RKO (cell line): ENCODE measurements at regions not wholly inside any gene's neighbourhood (a gene's known extent, or its start where the extent isn't known, plus 50 kb on each side); places are given as distances from the start of the nearest gene placed in this dataset.
"Not testable (repeated sequence)": the region's sequence is repeated elsewhere in the genome, so short reads cannot be mapped to it uniquely, and the experiment has no call there.

Experiments
- DNase-seq: peaks from one replicate; pipeline ENCODE4 v3.0.0-alpha.2; 2016; ENCODE audit warnings: low spot score

DNA sequence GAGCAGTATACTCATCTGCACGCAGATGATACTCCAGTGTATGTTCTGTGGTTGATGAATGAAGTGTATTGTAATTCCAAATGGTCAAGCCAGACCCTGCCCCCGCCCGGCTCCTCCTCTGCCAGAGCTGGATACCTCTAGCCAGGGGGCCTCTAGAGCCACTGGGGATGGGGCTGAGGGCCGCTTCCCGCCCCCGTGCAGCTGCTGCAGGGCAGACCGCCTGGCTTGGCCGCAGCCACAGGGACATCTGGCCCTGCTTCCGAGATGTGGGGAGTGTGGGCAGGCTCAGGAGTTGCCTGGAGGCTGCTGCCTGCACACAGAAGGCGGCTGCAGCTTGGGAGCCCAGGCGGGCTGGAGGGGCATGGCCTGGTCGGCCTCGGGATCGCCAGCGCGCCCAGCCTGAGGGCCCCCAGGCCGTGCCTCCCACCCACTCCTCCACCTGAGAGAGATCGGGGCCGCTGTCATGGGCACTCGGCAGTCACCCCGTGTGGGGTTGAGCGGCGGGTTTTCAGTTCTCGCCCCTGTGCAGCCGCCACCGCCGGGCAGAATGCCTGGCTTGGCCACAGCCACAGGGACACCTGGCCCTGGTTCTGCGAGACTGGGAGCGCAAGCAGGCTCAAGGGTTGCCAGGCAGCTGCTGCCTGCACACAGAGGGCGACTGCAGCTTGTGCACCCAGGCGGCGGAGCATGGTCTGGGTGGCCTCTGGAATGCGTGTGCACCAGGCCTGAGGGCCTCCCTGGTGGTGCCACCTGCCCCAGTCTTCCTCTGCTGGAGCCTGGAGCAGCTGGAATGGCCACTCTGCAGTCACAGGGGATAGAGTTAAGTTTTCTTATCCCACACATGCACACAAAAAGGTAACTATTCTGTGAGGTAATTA lies 1643.7 kb downstream of the SPATA31A7 start:
- not testable (repeated sequence) for DNase-seq

GRCh38 chr9:62837254-62837911 lies 1647.5 kb downstream of the SPATA31A7 start:
- DNase-seq: not testable (repeated sequence)

- not testable (repeated sequence) for DNase-seq
Observed at GRCh38 chr9:62838024-62838718, 1648.3 kb downstream of the SPATA31A7 start.

DNA sequence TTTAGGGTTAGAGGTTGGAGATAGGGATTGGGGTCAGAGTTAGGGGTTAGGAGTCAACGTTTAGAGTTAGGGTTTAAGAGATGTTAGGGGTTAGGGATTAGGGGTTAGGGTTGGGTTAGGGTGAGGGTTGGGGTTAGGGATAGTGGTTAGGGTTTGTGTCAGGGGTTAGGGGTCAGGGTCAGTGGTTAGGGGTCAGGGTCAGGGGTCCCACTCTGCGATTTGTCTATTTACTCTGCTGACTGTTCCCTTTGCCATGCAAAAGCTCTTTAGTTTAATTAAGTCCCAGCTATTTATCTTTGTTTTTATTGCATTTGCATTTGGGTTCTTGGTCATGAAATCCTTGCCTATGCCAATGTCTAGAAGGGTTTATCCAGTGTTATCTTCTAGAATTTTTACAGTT lies 1649.3 kb downstream of the SPATA31A7 start:
- DNase-seq: not testable (repeated sequence)

GRCh38 chr9:62843145-62843544 lies 1653.3 kb downstream of the SPATA31A7 start:
- DNase-seq: not testable (repeated sequence)

GRCh38 chr9:62843706-62844290 lies 1654.0 kb downstream of the SPATA31A7 start:
- not testable (repeated sequence) for DNase-seq

DNA sequence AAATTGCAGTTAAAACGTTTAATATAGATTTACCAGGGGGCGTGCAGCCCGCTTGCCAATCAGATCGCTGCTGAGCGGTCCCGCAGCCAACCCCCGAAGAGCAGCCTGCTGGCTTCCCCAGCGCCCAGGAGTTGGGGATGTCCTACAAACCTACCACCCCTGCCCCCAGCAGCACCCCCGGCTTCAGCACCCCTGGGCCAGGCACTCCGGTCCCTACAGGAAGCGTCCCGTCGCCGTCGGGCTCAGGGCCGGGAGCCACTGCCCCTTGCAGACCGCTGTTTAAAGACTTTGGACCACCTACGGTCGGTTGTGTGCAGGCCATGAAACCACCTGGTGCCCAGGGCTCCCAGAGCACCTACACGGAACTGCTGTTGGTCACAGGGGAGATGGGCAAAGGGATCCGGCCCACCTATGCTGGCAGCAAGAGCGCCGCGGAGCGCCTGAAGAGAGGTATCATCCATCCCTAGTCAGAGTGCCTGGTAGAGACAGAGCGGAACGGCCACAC lies 1654.9 kb downstream of the SPATA31A7 start:
- not testable (repeated sequence) for DNase-seq

GRCh38 chr9:62848258-62848657 lies 1658.4 kb downstream of the SPATA31A7 start:
- not testable (repeated sequence) for DNase-seq

DNA sequence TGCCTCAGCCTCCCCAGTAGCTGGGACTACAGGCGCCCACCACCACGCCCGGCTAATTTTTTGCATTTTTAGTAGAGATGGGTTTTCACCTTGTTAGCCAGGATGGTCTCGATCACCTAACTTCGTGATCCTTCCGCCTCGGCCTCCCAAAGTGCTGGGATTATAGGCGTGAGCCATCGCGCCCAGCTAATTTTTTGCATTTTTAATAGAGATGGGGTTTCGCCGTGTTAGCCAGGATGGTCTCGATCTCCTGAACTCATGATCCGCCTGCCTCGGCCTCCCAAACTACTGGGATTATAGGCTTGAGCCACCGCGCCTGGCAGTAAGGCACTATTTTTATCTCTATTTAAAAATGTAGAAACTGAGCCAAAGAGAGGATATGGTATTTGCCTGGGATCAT lies 1660.2 kb downstream of the SPATA31A7 start:
- DNase-seq: not testable (repeated sequence)

GRCh38 chr9:62857280-62857679 lies 1667.4 kb downstream of the SPATA31A7 start:
- DNase-seq: not testable (repeated sequence)

- DNase-seq: not testable (repeated sequence)
Observed at GRCh38 chr9:62858240-62858639, 1668.4 kb downstream of the SPATA31A7 start.

GRCh38 chr9:62860939-62861860 lies 1671.4 kb downstream of the SPATA31A7 start:
- not testable (repeated sequence) for DNase-seq

- not testable (repeated sequence) for DNase-seq
Observed at GRCh38 chr9:62862180-62862579, 1672.3 kb downstream of the SPATA31A7 start.

DNA sequence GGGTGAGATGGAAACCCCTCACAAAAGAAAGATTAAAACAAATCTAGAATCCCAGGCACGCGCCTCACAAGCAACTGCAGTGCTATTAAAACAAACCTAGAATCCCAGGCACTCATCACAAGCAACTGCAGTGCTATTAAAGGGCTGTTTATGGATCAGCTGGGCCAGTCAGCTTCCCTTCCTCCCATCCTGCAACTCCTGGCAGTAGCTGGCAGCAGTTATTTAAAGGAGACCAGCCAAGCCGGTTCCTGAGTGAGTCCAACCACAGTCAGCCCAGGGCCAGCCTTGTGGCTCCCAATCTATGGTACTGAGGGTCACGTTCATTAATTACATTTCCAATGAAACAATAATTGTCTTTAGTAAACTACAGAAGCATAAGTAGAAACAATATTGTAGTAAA lies 1673.5 kb downstream of the SPATA31A7 start:
- DNase-seq: not testable (repeated sequence)

GRCh38 chr9:62863867-62864266 lies 1674.0 kb downstream of the SPATA31A7 start:
- DNase-seq: not testable (repeated sequence)

DNA sequence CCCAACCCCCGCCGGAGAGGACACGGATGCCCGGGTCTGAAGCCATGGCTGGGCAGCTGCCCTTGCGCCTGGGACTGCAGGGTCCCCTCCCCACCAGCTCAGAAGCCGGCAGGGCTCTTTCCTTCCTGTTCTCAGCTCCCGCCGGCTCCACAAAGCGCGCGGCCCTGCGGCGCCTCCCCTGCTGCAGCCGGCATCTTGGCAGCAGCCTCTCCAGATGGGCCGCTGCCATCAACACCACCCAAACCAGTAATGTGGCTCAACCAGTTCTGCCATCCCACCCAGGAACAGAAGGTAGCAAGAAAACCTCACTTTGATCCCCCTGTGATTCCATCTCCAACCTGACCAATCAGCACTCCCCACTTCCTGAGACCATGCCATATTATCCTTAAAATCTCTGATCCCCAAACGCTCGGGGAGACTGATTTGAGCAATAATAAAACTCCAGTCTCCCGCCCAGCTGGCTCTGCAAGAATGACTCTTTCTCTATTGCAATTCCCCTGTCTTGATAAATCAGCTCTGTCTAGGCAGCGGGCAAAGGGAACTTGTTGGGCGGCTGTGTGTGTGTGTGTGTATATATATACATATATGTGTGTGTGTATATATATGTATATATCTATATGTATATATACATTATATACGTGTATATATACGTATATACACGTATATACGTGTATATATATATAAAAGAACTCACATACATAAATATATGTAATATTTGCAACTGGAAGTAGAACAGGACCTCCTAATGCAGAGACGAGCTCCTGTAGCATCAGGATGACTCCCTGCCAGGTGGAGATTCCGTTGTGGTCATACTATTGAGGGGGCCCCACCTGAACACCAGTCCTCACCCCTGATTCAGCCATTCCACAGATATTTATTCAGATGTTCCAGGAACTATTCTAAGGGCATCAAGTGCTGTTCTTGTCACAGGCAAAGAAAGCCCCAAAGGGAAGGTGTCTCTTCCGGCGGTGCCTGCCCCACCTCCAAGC lies 1674.9 kb downstream of the SPATA31A7 start:
- not testable (repeated sequence) for DNase-seq

- DNase-seq: not testable (repeated sequence)
Observed at GRCh38 chr9:62869061-62869460, 1679.2 kb downstream of the SPATA31A7 start.

- not testable (repeated sequence) for DNase-seq
Observed at GRCh38 chr9:62871765-62872164, 1681.9 kb downstream of the SPATA31A7 start.

DNA sequence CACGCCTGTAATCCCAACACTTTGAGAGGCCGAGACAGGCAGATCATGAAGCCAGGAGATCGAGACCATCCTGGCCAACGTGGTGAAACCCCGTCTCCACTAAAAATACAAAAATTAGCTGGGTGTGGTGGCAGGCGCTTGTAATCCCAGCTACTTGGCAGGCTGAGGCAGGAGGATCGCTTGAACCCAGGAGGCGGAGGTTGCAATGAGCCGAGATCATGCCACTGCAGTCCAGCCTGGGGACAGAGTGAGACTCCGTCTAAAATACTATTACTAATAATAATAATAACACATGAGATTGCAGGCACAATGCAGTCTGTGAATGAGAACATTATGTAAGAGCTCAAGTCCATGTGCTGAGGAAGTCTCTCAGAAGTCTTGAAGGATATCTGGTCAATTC lies 1684.4 kb downstream of the SPATA31A7 start:
- not testable (repeated sequence) for DNase-seq
